GM21825 (cell line): ENCODE measurements at regions not wholly inside any gene's neighbourhood (a gene's known extent, or its start where the extent isn't known, plus 50 kb on each side); places are given as distances from the start of the nearest gene placed in this dataset.
"Not testable (repeated sequence)": the region's sequence is repeated elsewhere in the genome, so short reads cannot be mapped to it uniquely, and the experiment has no call there.

Source experiments
- ATAC-seq: cut with Tn5 transposase; IDR thresholded peaks from one replicate; pipeline ENCODE4 v1.9.1; 2021; ENCODE audit warnings: mild to moderate bottlenecking, moderate library complexity; ENCODE audit not compliant: unreplicated experiment

DNA sequence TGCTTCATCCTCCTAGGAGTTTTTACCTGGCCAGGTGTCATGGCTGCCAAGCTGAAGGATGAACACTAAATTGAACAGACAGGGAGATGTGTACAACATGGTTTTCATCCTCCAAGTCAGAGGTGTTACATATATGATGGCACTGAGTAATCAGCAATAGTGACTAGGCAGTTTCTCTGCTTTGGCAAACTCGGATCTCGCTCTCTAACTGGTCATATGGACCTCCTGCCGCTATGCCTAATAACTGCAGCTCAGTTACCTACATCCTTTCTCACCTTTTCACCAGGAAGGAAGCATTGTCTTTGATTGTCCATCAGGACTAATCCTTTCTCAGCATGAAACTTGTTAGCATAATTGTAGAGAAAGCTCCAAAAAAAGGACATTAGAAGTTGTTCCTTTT, 175.9 kb upstream of the PLSCR5 start:
- no peak for ATAC-seq

DNA sequence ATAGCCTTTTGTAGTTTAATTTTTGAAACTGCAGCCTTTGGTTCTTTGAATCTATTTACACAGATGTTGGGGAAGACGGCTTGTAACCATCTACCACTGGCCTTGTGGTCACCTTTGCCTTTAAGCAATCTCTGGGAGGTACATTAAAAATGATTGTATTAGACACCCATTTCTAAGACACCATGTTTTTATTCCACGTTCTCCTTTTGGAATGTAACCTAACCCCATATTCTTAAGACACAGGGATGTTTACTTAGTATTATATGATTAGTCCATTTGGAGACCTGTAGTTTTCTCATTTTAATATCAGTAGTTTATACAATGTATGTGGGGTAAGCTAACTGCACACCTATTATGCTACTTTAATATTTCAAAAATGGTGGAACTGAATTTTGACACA, 175.1 kb upstream of the PLSCR5 start:
- ATAC-seq, result no peak

DNA sequence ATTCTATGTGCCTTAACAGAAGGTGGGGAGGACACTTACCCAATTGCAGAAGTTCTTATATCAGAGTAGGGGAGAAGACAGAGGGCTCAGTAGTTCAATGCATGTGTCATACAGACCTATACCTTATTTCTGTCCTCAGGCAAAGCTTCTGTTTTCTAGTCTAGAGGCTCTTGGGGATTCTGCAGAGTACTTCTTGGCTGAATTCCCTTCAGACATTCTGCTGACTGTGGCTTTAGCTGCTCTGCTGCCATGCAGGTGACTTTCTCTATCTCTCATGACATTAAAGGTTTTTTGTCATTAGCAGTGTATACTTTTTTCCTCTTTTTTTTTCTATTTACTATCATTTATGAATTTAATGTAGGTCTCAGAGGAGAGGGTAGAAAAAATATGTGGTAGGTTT, 172.8 kb upstream of the PLSCR5 start:
- ATAC-seq, result no peak

GRCh38 chr3:146772211-146772743, 167.1 kb upstream of the PLSCR5 start:
- no peak for ATAC-seq

DNA sequence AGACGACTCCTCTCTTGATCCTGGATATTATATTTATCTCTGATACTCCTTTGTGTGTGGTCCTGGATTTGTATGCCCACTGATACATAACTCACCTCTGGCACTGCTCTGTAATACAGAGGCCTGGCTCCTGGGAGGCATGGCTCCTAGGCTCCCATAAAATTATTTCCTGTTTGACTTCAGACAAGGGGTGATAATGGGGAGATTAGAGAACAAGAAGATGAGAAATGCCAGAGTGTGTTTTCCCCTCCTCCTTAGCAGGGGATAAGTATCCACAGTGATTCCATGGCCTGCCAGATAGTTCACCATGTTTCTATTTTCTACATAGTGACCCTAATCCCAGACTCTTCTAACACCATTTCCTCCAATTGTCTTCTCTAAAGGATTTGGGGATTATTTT, 165.7 kb upstream of the PLSCR5 start:
- no peak for ATAC-seq

DNA sequence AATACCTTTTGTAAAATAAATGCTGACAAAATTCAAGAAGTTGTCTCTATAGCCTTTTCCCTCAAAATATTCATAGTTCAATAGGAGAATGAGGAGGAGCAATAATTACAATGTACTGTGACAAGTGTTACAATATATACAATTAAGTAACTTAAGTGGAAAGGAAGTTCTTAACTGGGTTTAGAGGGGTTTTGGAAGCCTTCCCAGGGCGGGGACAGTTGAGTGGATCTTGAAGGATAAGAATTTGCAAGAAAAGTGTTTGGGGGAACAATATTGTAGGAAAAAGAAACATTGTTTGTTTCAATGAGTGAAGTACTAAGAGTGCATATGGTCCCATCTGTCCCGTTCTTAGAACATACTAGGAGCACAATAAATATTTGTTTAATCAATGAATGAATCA, 165.2 kb upstream of the PLSCR5 start:
- ATAC-seq, result no peak

DNA sequence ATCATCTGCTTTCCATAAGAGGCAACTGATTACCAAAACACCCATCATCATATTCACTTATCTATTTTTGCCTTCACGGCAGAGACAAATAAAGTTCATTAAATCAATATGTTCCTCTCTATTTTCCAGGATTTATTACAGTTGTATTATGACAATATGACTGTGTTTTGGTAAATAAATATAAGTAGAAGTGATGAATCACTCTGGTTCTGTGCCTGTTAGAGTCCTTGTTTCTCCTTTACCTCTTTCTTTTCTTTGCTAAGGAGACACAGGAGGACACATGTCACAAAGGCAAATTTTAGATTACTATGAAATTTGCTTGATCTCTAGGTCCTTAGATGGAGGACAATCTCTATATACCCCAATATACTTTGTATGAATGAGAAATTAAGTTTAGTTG, 152.6 kb upstream of the PLSCR5 start:
- no peak for ATAC-seq

GRCh38 chr3:146750196-146750595, 145.1 kb upstream of the PLSCR5 start:
- no peak for ATAC-seq

- ATAC-seq, result no peak
Observed at GRCh38 chr3:146747928-146748327, 142.8 kb upstream of the PLSCR5 start.

- ATAC-seq, result no peak
Observed at GRCh38 chr3:146747051-146747450, 141.9 kb upstream of the PLSCR5 start.

DNA sequence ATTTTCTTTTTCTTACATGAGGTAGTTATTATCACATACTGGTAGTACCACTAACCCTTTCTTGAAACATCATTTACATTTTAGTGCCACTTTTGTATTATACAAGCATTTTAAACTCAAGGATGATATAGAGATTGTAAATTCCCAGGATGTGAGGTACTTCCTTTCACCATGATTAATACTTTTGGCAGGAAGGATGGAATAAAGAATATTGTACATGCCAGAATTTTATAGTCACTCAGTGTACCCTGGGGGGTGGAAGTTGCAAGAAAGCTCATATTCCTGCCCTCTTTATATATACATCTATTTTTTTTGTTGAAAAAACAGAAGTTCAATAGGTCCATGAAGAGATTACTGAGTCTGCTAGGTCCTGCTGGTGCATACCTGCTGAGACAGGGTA, 141.0 kb upstream of the PLSCR5 start:
- no peak for ATAC-seq

GRCh38 chr3:146739203-146739671, 134.1 kb upstream of the PLSCR5 start:
- no peak for ATAC-seq

GRCh38 chr3:146732325-146732724, 127.2 kb upstream of the PLSCR5 start:
- no peak for ATAC-seq

GRCh38 chr3:146715170-146715569, 110.0 kb upstream of the PLSCR5 start:
- ATAC-seq, result no peak

GRCh38 chr3:146712806-146713205, 107.7 kb upstream of the PLSCR5 start:
- ATAC-seq, result no peak

GRCh38 chr3:146709969-146710368, 104.8 kb upstream of the PLSCR5 start:
- ATAC-seq, result no peak

DNA sequence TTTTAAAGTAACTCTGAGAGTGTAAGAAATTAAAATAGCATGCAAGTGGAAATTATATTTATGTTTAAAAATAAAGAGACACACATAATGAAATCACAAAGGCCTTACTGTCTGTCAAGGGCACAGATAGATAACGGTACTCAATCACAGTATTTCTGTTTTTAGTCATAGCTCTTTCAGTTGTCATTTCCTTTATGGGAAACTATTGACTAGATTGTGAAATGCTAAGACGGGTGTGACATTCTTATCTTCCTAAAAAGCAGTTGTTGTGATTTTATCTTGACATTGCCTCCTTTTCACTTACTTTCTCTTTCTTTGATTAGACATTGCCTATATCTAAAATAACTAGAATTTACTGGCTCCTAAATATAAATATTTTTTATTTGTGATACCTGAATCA, 100.1 kb upstream of the PLSCR5 start:
- peak; percentile 79 for ATAC-seq

DNA sequence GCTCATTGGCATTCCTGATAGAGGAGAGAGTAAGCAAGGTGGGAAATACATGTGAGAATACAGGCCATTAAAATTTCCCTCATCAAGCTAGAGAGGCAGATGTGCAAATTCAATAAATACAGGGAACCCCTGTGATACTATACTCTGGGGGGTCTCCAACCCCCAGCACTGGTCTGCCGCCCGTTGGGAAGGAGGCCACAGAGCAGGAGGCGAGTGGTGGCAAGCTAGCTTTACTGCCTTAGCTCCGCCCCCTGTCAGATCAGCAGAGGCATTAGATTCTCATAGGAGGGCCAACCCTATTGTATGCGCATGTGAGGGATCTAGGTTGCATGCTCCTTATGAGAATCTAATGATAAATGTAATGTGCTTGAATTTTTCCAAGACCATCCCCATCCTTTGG, 97.1 kb upstream of the PLSCR5 start:
- no peak for ATAC-seq

DNA sequence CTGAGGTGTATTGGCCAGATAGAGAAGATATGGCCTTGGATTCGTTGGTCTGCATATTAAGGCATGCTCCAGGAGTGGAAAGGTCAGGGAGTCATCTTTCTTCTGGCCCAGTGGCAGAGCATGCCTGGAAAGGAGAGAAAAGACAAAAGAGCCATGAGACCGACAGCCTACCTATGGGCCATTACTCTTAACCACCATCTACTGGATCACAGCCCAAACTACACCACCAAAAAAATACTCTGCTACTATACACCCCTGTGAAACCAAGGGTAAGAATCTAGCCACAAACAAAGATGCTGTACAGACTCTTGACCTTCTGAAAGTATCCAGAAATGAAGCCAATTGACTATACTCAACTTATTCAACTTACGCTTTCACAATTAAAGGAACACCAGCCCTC, 96.1 kb upstream of the PLSCR5 start:
- ATAC-seq, result no peak

- not testable (repeated sequence) for ATAC-seq
Observed at GRCh38 chr3:146700025-146700424, 94.9 kb upstream of the PLSCR5 start.

GRCh38 chr3:146692254-146692653, 87.1 kb upstream of the PLSCR5 start:
- ATAC-seq, result no peak

DNA sequence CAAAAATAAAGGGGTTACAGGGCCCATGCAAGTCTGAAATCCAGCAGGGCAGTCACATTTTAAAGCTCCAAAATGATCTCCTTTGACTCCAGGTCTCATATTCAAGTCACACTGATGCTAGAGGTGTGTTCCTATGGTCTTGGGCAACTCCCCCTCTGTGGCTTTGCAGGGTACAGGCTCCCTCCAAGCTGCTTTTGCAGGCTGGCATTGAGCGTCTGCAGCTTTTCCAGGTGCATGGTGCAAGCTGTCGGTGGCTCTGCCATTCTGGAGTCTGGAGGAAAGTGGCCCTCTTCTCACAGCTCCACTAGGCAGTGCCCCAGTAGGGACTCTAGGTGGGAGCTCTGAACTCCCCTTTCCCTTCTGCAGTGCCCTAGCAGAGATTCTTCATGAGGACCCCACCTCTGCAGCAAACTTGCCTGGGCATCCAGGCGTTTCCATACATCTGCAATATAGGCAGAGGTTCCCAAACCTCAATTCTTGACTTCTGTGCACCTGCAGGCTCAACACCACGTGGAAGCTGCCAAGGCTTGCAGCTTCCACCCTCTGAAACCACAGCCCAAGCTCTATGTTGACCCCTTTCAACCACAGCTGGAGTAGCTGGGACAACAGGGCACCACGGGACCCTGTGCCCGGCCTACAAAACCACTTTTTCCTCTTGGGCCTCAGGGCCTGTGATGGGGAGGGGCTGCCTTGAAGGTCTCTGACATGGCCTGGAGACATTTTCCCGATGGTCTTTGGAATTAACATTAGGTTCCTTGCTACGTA, 80.1 kb upstream of the PLSCR5 start:
- no peak for ATAC-seq

- no peak for ATAC-seq
Observed at GRCh38 chr3:146682171-146682570, 77.0 kb upstream of the PLSCR5 start.
